NK-92 treated with Interleukin-12 subunit alpha and Interleukin-12 subunit beta, amount 100 ng/mL, for 24 hours (cell line): ENCODE measurements at regions not wholly inside any gene's neighbourhood (a gene's known extent, or its start where the extent isn't known, plus 50 kb on each side); places are given as distances from the start of the nearest gene placed in this dataset.

ENCODE experiments used
- DNase-seq: peaks from one replicate; lab custom pipeline; 2025; lab: John Stamatoyannopoulos, UW

DNA sequence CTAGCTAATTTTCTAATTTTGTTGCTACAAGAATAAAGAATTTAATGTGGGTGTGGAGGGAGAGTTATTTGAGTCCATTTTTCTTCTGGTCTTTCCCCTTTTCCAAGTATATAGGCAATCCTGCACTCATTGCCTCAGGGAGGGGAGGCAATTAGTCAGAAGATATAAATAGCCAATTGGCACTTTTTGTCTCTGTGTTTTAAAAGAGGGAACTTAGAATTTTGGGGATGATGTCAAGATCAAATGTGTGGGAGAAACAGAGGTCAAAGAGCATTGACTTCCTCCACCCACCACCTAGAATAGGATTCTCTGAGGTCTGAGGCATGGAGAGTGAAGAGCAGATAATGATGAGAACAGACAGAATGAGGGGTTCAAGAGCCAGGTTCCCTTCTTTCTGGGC lies 120.3 kb upstream of the ZC3H12C start:
- no peak for DNase-seq

DNA sequence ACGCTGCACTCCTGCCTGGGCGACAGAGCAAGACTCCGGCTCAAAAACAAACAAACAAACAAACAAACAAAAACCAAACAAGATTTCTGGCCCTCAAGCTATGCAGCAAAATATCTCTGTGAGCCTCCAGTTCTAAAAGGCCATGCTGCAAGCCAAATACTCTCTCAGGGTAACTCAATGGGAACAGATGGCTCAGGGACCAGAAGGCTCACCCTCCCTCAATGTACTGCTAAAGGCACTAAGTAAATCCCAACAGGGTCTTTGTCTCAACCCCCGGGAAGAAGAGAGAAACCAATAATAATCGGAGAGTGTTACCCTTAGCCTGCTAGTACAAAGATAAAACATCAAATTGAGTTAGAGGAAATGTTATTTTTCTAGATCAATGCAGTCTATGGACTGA lies 119.7 kb upstream of the ZC3H12C start:
- DNase-seq, result no peak

DNA sequence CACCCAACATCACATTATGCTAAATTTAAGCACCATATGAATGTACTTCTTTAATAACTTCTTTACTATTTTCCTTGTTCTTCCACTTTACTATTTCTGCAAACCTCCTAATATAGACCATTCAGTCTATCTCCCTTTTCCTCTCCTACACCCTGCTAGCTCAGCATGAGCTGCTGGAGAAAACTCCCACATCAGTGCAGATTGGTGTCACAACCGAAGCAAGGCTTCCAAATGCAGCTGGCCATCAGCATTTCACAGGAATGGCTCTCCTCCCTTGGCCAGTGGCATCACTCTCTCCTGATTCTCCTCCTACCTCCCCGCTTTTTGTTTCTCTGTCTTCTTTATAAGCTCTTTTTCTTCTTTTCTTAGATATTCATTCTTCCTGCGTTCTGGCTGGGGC lies 118.7 kb upstream of the ZC3H12C start:
- no peak for DNase-seq

GRCh38 chr11:109978895-109979294 lies 114.3 kb upstream of the ZC3H12C start:
- DNase-seq, result no peak

GRCh38 chr11:109981031-109981636 lies 112.1 kb upstream of the ZC3H12C start:
- no peak for DNase-seq

DNA sequence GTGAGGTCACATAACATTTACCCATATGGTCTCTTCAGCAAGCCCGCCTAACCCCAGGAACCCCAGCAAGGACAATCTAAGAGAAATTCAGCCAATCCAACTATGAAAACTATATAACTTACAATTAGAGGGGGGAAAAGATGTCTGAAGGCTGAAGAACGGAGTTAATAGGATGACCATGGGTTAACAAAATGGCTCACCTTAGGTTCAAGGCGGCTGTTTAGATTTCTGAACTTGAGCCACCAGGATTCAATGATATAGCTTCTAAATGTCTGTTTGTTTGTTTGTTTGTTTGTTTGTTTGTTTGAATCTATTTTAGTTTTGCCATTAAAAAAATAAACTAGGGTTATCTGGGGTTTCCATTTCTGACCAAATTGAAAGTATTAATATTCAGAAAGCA lies 109.8 kb upstream of the ZC3H12C start:
- DNase-seq, result no peak

GRCh38 chr11:109984634-109985289 lies 108.4 kb upstream of the ZC3H12C start:
- DNase-seq, result no peak

- no peak for DNase-seq
Measured at GRCh38 chr11:109986488-109986887, 106.7 kb upstream of the ZC3H12C start.

- no peak for DNase-seq
Measured at GRCh38 chr11:109991835-109992234, 101.4 kb upstream of the ZC3H12C start.

GRCh38 chr11:109993786-109994185 lies 99.4 kb upstream of the ZC3H12C start:
- DNase-seq, result no peak

DNA sequence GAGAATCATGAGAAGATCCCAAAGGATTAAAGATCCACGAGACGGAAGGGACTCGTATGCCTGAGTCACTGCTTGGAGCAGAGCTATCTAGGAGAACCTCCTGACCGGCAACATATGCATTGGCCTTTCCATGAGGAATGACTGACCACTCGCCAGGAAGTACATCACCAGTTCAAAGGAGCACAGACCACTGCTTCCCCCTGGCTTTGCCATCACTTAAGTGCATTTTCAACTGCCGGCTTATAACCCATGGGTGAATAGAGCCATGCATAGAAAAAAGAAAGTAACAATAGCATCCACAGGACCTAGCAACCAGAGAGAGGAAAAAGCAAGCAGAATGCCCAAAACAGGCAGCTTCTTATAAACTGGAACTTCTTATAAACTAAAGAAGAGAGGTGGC lies 98.3 kb upstream of the ZC3H12C start:
- DNase-seq, result no peak

DNA sequence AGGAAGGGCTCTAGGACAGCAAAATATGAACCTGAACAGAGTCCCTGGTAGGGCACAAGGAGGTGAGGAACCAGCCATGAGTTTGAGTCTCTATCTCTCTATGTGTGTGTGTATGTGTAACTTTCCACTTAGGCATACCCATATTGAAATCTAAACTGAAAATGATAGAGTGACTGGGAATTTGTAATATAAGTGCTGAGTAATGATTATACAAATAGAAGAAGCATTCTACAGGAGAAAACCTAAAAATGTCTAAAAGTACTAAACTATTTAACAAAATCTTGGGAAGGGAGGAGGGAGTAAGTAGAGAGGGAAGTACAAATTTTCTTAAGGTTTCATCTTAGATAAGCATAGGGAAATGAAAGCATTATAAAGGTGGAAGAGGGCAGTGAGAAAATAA lies 97.1 kb upstream of the ZC3H12C start:
- no peak for DNase-seq

- no peak for DNase-seq
Measured at GRCh38 chr11:109998921-109999320, 94.3 kb upstream of the ZC3H12C start.

DNA sequence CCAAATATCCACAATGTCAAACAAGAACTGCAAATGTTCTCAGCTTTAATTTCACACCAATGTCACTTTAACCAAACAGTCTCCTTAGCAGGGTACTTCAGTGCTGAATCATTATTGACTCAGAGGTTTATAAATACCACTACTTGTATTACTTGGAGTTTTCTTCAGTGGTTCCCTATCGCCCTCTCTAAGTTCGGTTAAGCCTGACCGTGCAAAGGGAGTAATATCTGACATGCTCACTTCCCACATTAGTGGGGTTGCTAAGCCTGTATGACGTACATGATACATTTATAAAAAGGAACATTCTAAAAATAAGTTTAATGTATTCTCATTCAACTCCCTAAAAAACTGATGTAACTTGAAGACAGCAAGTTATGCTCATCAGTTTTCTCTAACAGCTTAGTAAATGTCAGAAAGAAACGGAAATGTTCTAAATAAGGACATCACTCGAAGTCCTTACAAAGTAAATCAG lies 93.1 kb upstream of the ZC3H12C start:
- no peak for DNase-seq

DNA sequence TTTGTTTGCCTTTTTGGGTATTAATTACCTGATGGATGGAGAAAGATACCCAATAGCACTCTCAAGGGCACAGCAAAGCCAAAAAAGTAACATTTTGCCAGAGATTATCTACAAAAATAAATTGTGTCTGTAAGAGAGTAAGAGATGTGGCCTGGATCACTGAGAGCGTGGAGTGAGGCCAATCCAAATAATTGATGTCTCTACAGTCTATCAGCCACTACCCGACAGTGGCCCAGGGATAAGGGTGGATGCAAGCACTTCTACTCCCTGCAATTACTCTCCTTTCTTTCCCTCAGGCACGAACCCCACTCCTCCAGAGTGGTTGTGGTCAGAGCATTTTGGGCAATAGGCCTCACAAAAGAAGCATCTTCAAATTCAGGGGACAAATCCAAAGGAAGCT lies 92.3 kb upstream of the ZC3H12C start:
- no peak for DNase-seq

- DNase-seq, result no peak
Measured at GRCh38 chr11:110003426-110003825, 89.8 kb upstream of the ZC3H12C start.

GRCh38 chr11:110011595-110011994 lies 81.6 kb upstream of the ZC3H12C start:
- DNase-seq, result no peak

DNA sequence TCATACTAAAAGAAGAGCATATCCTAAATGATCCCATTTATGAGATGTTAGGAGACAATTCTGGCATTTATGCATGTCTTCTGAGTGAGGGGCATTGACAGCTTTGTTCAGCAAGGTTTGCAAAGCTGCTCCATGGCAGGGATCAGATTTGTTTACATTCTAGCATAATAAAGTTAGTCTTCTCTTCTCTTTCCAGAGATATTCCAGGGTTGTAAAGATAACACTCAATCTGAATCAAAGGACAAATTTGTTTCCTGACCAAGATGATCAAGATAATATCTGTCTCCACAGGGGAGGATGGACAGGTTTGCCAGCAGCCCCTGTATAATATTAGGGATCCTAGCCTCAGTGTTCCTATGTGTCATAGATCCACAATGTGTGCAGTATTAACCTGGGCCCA lies 77.5 kb upstream of the ZC3H12C start:
- DNase-seq, result no peak

- DNase-seq, result no peak
Measured at GRCh38 chr11:110019675-110020074, 73.5 kb upstream of the ZC3H12C start.

DNA sequence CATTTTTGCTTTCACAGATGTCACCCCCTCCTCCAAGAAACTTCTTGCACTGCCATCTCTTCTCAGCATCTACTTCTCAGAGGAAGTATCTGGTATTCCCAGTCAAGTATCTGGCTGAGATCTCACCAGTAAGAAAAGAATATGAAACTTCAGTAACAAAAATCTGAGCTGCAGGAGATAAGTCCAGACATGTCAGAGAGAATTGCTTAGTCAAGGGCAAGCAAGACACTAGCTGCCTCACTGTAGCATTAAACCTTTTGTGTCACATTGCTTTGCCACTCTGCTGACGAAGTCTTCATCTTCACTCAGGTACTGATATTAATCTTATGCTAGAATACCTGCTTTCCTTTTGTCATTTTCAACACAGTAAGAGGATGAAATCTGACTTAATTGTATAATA lies 70.6 kb upstream of the ZC3H12C start:
- no peak for DNase-seq

DNA sequence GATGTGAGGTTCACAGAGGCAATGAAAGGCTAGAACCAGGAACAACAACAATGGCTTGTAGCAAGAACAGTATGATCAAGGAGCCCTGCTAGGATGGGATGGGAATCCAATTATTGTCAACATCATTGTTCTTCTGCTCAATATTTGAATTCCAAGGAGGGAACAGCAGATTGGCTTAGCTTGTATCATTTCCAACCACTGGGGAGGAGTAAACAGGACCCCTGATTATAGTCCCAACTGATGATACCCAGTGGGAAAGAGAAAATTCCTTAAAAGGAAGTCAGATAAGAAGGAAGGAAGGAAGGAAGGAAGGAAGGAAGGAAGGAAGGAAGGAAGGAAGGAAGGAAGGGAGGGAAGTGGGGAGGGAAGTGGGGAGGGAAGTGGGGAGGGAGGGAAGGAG lies 69.5 kb upstream of the ZC3H12C start:
- DNase-seq, result no peak

GRCh38 chr11:110026858-110027626 lies 66.2 kb upstream of the ZC3H12C start:
- DNase-seq, result no peak

DNA sequence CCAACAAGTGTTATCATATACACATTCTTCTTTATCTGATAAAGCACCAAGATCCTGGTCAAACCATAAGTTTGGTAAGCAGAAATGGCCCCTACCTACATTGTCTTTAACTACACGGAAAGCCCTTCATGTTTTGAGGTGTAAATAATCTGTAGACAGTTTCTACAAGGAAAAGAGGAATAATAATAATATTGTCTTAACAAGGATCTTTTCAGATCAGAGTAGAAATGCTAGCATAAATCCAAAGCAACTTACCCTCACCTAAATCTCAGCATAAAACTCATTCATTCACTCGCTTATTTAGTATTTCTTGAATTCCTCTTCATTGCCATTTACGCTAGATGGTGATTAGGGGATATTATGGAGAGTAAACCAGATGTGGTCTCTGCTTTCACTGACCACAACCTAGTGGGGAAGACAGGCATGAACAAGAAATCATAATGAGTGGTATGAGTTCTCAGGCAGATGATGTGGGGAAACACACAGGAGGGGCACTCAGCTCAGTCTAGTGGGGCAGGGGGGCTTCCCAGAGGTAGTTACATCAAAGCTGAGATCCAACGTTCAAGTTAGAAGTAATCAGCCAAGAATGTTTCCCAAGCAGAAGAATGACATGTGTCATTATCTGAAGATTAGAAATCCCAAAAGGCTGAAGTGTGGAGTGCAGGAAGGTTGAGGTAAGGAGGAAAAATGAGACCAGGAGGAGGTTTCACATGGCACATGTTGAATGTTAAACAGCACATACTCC lies 65.4 kb upstream of the ZC3H12C start:
- DNase-seq, result no peak
